Activated CD4-positive, alpha-beta T cell treated with anti-CD3 and anti-CD28 coated beads, Interleukin-2, amount 10 ng/mL, durations not matched to agents 7 days and 5 days (primary cell): ENCODE measurements at regions not wholly inside any gene's neighbourhood (a gene's known extent, or its start where the extent isn't known, plus 50 kb on each side); places are given as distances from the start of the nearest gene placed in this dataset.

Source experiments
- CTCF ChIA-PET: fragments of 350-600 bp; sonication (Branson Sonifier 250); formaldehyde crosslinking; loops from one replicate; lab custom pipeline; 2021; ENCODE audit warnings: antibody characterized with exemption; lab: Charles Lee
- POLR2A ChIA-PET: fragments of 350-600 bp; sonication (Branson Sonifier 250); formaldehyde crosslinking; loops from one replicate; lab custom pipeline; 2021; ENCODE audit warnings: antibody characterized with exemption; lab: Charles Lee
- DNase-seq: peaks from one replicate; pipeline ENCODE4 v3.0.0-alpha.2; 2020
- H3K27ac Mint-ChIP-seq: one replicate; pipeline ENCODE4 v1.8.0; 2021; ENCODE audit warnings: mild to moderate bottlenecking, moderate library complexity, mixed read lengths
- H3K27me3 Mint-ChIP-seq: one replicate; pipeline ENCODE4 v1.8.0; 2021; ENCODE audit warnings: mixed read lengths
- H3K36me3 Mint-ChIP-seq: one replicate; pipeline ENCODE4 v1.8.0; 2021; ENCODE audit warnings: low read depth, mixed read lengths
- H3K4me1 Mint-ChIP-seq: one replicate; pipeline ENCODE4 v1.8.0; 2021; ENCODE audit warnings: mixed read lengths
- H3K4me3 Mint-ChIP-seq: one replicate; pipeline ENCODE4 v1.8.0; 2021; ENCODE audit warnings: mild to moderate bottlenecking, moderate library complexity, mixed read lengths
- H3K9me3 Mint-ChIP-seq: one replicate; pipeline ENCODE4 v1.8.0; 2021; ENCODE audit warnings: mixed read lengths

GRCh38 chr5:85769347-85769746, 848.4 kb upstream of the COX7C start:
- no peaks in the 10 kb centered on the region for H3K36me3 Mint-ChIP-seq
- H3K4me1 Mint-ChIP-seq = no peaks in the 10 kb centered on the region
- H3K27ac Mint-ChIP-seq = no peak overlapping the region
- H3K9me3 Mint-ChIP-seq = peaks cover 12% of the 10 kb centered on the region
- DNase-seq = no peak
- ChIA-PET CTCF (no interaction called here), POLR2A (no interaction called here)
- no peak overlapping the region for H3K4me3 Mint-ChIP-seq
- H3K27me3 Mint-ChIP-seq = no peaks in the 10 kb centered on the region

GRCh38 chr5:85784746-85785145, 833.0 kb upstream of the COX7C start:
- Mint-ChIP-seq H3K27ac (no peak overlapping the region), H3K27me3 (no peaks in the 10 kb centered on the region), H3K4me3 (no peak overlapping the region), H3K9me3 (peaks cover 6% of the 10 kb centered on the region), H3K4me1 (no peaks in the 10 kb centered on the region), H3K36me3 (no peaks in the 10 kb centered on the region)
- no peak for DNase-seq
- ChIA-PET POLR2A (no interaction called here), CTCF (no interaction called here)

GRCh38 chr5:85813146-85813545, 804.6 kb upstream of the COX7C start:
- CTCF ChIA-PET = no interaction called here

GRCh38 chr5:85814596-85814995, 803.1 kb upstream of the COX7C start:
- CTCF ChIA-PET = interaction anchor here (1.0 kb wide), 1 partner anchor 10 kb away, joined by 3 read pairs; no protein-coding TSS in a partner anchor
- POLR2A ChIA-PET = no interaction called here
- no peaks in the 10 kb centered on the region for H3K36me3 Mint-ChIP-seq

More at GRCh38 chr5:85813146-85813545, 804.6 kb upstream of the COX7C start:
- H3K9me3 Mint-ChIP-seq = peaks cover 2% of the 10 kb centered on the region
- H3K27me3 Mint-ChIP-seq = no peaks in the 10 kb centered on the region
- no peak overlapping the region for H3K27ac Mint-ChIP-seq
- no peaks in the 10 kb centered on the region for H3K4me1 Mint-ChIP-seq
- H3K36me3 Mint-ChIP-seq = no peaks in the 10 kb centered on the region
- no peak overlapping the region for H3K4me3 Mint-ChIP-seq
- no peak for DNase-seq
- POLR2A ChIA-PET = no interaction called here

GRCh38 chr5:85823462-85824426, 794.0 kb upstream of the COX7C start:
- no peak overlapping the region for H3K27ac Mint-ChIP-seq
- H3K36me3 Mint-ChIP-seq = no peaks in the 10 kb centered on the region
- H3K4me1 Mint-ChIP-seq = no peaks in the 10 kb centered on the region
- no peaks in the 10 kb centered on the region for H3K9me3 Mint-ChIP-seq
- DNase-seq = no peak
- no peak overlapping the region for H3K4me3 Mint-ChIP-seq
- H3K27me3 Mint-ChIP-seq = no peaks in the 10 kb centered on the region
- ChIA-PET CTCF (interaction anchor here (1.0 kb wide), 1 partner anchor 10 kb away, joined by 3 read pairs; no protein-coding TSS in a partner anchor), POLR2A (no interaction called here)

More at GRCh38 chr5:85814596-85814995, 803.1 kb upstream of the COX7C start:
- Mint-ChIP-seq H3K4me1 (no peaks in the 10 kb centered on the region), H3K9me3 (peaks cover under 1% of the 10 kb centered on the region), H3K27me3 (no peaks in the 10 kb centered on the region), H3K27ac (no peak overlapping the region), H3K4me3 (no peak overlapping the region)
- DNase-seq = no peak

- ChIA-PET CTCF (no interaction called here), POLR2A (no interaction called here)
- Mint-ChIP-seq H3K36me3 (no peaks in the 10 kb centered on the region), H3K4me3 (no peak overlapping the region), H3K27me3 (no peaks in the 10 kb centered on the region), H3K27ac (no peak overlapping the region), H3K9me3 (no peaks in the 10 kb centered on the region), H3K4me1 (no peaks in the 10 kb centered on the region)
- DNase-seq = no peak
Measured at GRCh38 chr5:85838781-85839180, 779.0 kb upstream of the COX7C start.

- Mint-ChIP-seq H3K9me3 (no peaks in the 10 kb centered on the region), H3K4me3 (no peak overlapping the region), H3K4me1 (no peaks in the 10 kb centered on the region), H3K36me3 (no peaks in the 10 kb centered on the region), H3K27me3 (no peaks in the 10 kb centered on the region), H3K27ac (no peak overlapping the region)
- ChIA-PET POLR2A (no interaction called here), CTCF (no interaction called here)
- no peak for DNase-seq
Measured at GRCh38 chr5:85841653-85842052, 776.1 kb upstream of the COX7C start.

GRCh38 chr5:85843535-85843934, 774.2 kb upstream of the COX7C start:
- H3K9me3 Mint-ChIP-seq = no peaks in the 10 kb centered on the region
- POLR2A ChIA-PET = no interaction called here

GRCh38 chr5:85849411-85849810, 768.3 kb upstream of the COX7C start:
- CTCF ChIA-PET = no interaction called here
- Mint-ChIP-seq H3K4me1 (no peaks in the 10 kb centered on the region), H3K27me3 (no peaks in the 10 kb centered on the region), H3K9me3 (peaks cover 3% of the 10 kb centered on the region), H3K27ac (no peak overlapping the region), H3K36me3 (no peaks in the 10 kb centered on the region), H3K4me3 (no peak overlapping the region)
- POLR2A ChIA-PET = no interaction called here
- DNase-seq = no peak

More at GRCh38 chr5:85843535-85843934, 774.2 kb upstream of the COX7C start:
- H3K4me1 Mint-ChIP-seq = no peaks in the 10 kb centered on the region
- DNase-seq = no peak
- no peak overlapping the region for H3K27ac Mint-ChIP-seq
- no peaks in the 10 kb centered on the region for H3K27me3 Mint-ChIP-seq
- CTCF ChIA-PET = no interaction called here
- H3K36me3 Mint-ChIP-seq = no peaks in the 10 kb centered on the region
- H3K4me3 Mint-ChIP-seq = no peak overlapping the region

GRCh38 chr5:85865296-85865695, 752.4 kb upstream of the COX7C start:
- Mint-ChIP-seq H3K4me3 (no peak overlapping the region), H3K36me3 (no peaks in the 10 kb centered on the region), H3K4me1 (no peaks in the 10 kb centered on the region), H3K27ac (no peak overlapping the region), H3K27me3 (no peaks in the 10 kb centered on the region), H3K9me3 (peaks cover 4% of the 10 kb centered on the region)
- DNase-seq = no peak
- ChIA-PET CTCF (no interaction called here), POLR2A (no interaction called here)

GRCh38 chr5:85868070-85868469, 749.7 kb upstream of the COX7C start:
- no peaks in the 10 kb centered on the region for H3K4me1 Mint-ChIP-seq
- CTCF ChIA-PET = no interaction called here
- H3K27me3 Mint-ChIP-seq = no peaks in the 10 kb centered on the region
- no peaks in the 10 kb centered on the region for H3K36me3 Mint-ChIP-seq
- peaks cover 4% of the 10 kb centered on the region for H3K9me3 Mint-ChIP-seq
- POLR2A ChIA-PET = no interaction called here
- H3K27ac Mint-ChIP-seq = no peak overlapping the region
- DNase-seq = no peak
- no peak overlapping the region for H3K4me3 Mint-ChIP-seq

GRCh38 chr5:85893996-85894395, 723.7 kb upstream of the COX7C start:
- ChIA-PET POLR2A (no interaction called here), CTCF (no interaction called here)
- H3K27me3 Mint-ChIP-seq = no peaks in the 10 kb centered on the region
- H3K9me3 Mint-ChIP-seq = no peaks in the 10 kb centered on the region
- H3K27ac Mint-ChIP-seq = no peak overlapping the region
- DNase-seq = no peak
- no peak overlapping the region for H3K4me3 Mint-ChIP-seq
- no peaks in the 10 kb centered on the region for H3K4me1 Mint-ChIP-seq
- no peaks in the 10 kb centered on the region for H3K36me3 Mint-ChIP-seq

GRCh38 chr5:85896514-85896913, 721.2 kb upstream of the COX7C start:
- no peaks in the 10 kb centered on the region for H3K9me3 Mint-ChIP-seq
- no peaks in the 10 kb centered on the region for H3K27me3 Mint-ChIP-seq
- ChIA-PET POLR2A (no interaction called here), CTCF (no interaction called here)
- no peak overlapping the region for H3K4me3 Mint-ChIP-seq
- no peak for DNase-seq
- no peaks in the 10 kb centered on the region for H3K4me1 Mint-ChIP-seq
- no peak overlapping the region for H3K27ac Mint-ChIP-seq
- no peaks in the 10 kb centered on the region for H3K36me3 Mint-ChIP-seq
